ENCODE measurements at regions not wholly inside any gene's neighbourhood (a gene's known extent, or its start where the extent isn't known, plus 50 kb on each side); places are given as distances from the start of the nearest gene placed in this dataset.

- H3K9me3 Mint-ChIP-seq (ENCODE audit: unreplicated experiment), result peaks cover 2% of the 10 kb centered on the region
- no peak for DNase-seq
- TF ChIP-seq CTCF (IDR thresholded peaks at IDR 0.05; ENCODE audit: partially characterized antibody, unreplicated experiment), result no peak
- peaks cover 2% of the 10 kb centered on the region for H3K27me3 Mint-ChIP-seq (ENCODE audit: unreplicated experiment)
- H3K4me3 Mint-ChIP-seq (ENCODE audit: unreplicated experiment), result no peak overlapping the region
- H3K4me1 Mint-ChIP-seq (ENCODE audit: low read depth, unreplicated experiment), result no peaks in the 10 kb centered on the region
- no peak overlapping the region for H3K27ac Mint-ChIP-seq (ENCODE audit: unreplicated experiment)
- H3K36me3 Mint-ChIP-seq (ENCODE audit: unreplicated experiment), result peaks cover 4% of the 10 kb centered on the region
Measured at GRCh38 chr16:80210787-80211186, 330.0 kb upstream of the DYNLRB2 start.

GRCh38 chr16:80208743-80209142 lies 332.1 kb upstream of the DYNLRB2 start:
- Mint-ChIP-seq H3K4me3 (ENCODE audit: unreplicated experiment) (no peak overlapping the region), H3K27me3 (ENCODE audit: unreplicated experiment) (peaks cover 2% of the 10 kb centered on the region), H3K4me1 (ENCODE audit: low read depth, unreplicated experiment) (no peaks in the 10 kb centered on the region), H3K9me3 (ENCODE audit: unreplicated experiment) (peaks cover 2% of the 10 kb centered on the region), H3K27ac (ENCODE audit: unreplicated experiment) (no peak overlapping the region), H3K36me3 (ENCODE audit: unreplicated experiment) (no peaks in the 10 kb centered on the region)
- TF ChIP-seq CTCF (IDR thresholded peaks at IDR 0.05; ENCODE audit: partially characterized antibody, unreplicated experiment), result no peak
- no peak for DNase-seq

GRCh38 chr16:80208015-80208414 lies 332.8 kb upstream of the DYNLRB2 start:
- Mint-ChIP-seq H3K27me3 (ENCODE audit: unreplicated experiment) (peaks cover 2% of the 10 kb centered on the region), H3K4me1 (ENCODE audit: low read depth, unreplicated experiment) (no peaks in the 10 kb centered on the region), H3K36me3 (ENCODE audit: unreplicated experiment) (no peaks in the 10 kb centered on the region), H3K4me3 (ENCODE audit: unreplicated experiment) (no peak overlapping the region), H3K9me3 (ENCODE audit: unreplicated experiment) (peaks cover 2% of the 10 kb centered on the region), H3K27ac (ENCODE audit: unreplicated experiment) (no peak overlapping the region)
- no peak for DNase-seq
- TF ChIP-seq CTCF (IDR thresholded peaks at IDR 0.05; ENCODE audit: partially characterized antibody, unreplicated experiment), result no peak

GRCh38 chr16:80203821-80204220 lies 337.0 kb upstream of the DYNLRB2 start:
- Mint-ChIP-seq H3K36me3 (ENCODE audit: unreplicated experiment) (no peaks in the 10 kb centered on the region), H3K4me1 (ENCODE audit: low read depth, unreplicated experiment) (no peaks in the 10 kb centered on the region), H3K27ac (ENCODE audit: unreplicated experiment) (no peak overlapping the region), H3K9me3 (ENCODE audit: unreplicated experiment) (no peaks in the 10 kb centered on the region), H3K27me3 (ENCODE audit: unreplicated experiment) (peaks cover 2% of the 10 kb centered on the region), H3K4me3 (ENCODE audit: unreplicated experiment) (no peak overlapping the region)
- no peak for DNase-seq
- TF ChIP-seq CTCF (IDR thresholded peaks at IDR 0.05; ENCODE audit: partially characterized antibody, unreplicated experiment), result no peak

GRCh38 chr16:80202831-80203413 lies 337.9 kb upstream of the DYNLRB2 start:
- H3K36me3 Mint-ChIP-seq (ENCODE audit: unreplicated experiment), result no peaks in the 10 kb centered on the region
- H3K27ac Mint-ChIP-seq (ENCODE audit: unreplicated experiment), result no peak overlapping the region
- no peaks in the 10 kb centered on the region for H3K4me1 Mint-ChIP-seq (ENCODE audit: low read depth, unreplicated experiment)
- H3K27me3 Mint-ChIP-seq (ENCODE audit: unreplicated experiment), result peaks cover 2% of the 10 kb centered on the region
- no peak overlapping the region for H3K4me3 Mint-ChIP-seq (ENCODE audit: unreplicated experiment)
- DNase-seq, result no peak
- H3K9me3 Mint-ChIP-seq (ENCODE audit: unreplicated experiment), result no peaks in the 10 kb centered on the region
- TF ChIP-seq CTCF (IDR thresholded peaks at IDR 0.05; ENCODE audit: partially characterized antibody, unreplicated experiment), result no peak

Data from glutamatergic neuron (in vitro differentiated cells).